Kidney epithelial cell (primary cell): ENCODE measurements at regions not wholly inside any gene's neighbourhood (a gene's known extent, or its start where the extent isn't known, plus 50 kb on each side); places are given as distances from the start of the nearest gene placed in this dataset.
"Not testable (repeated sequence)": the region's sequence is repeated elsewhere in the genome, so short reads cannot be mapped to it uniquely, and the experiment has no call there.

ENCODE experiments used
- DNase-seq: peaks from one replicate; pipeline ENCODE4 v3.0.0-alpha.2; 2010; ENCODE audit warnings: low read depth
- H3K27me3 ChIP-seq: 2 replicates; pipeline ENCODE4 v1.6.0; 2011; ENCODE audit warnings: low read length; ENCODE audit not compliant: control insufficient read depth, insufficient read depth
- H3K36me3 ChIP-seq: 2 replicates; pipeline ENCODE4 v1.5.1; 2011; ENCODE audit warnings: low read length; ENCODE audit not compliant: control insufficient read depth, insufficient read depth
- H3K4me3 ChIP-seq: 2 replicates; pipeline ENCODE4 v1.5.1; 2011; ENCODE audit warnings: low read depth, mild to moderate bottlenecking, control low read depth, low read length
- TF ChIP-seq, protein P1 (sequence below): IDR thresholded peaks from 2 replicates; pipeline ENCODE4 v1.5.1; 2011; ENCODE audit warnings: mild to moderate bottlenecking, moderate library complexity, low read length, control low read depth, inconsistent platforms; ENCODE audit not compliant: insufficient read depth, poor library complexity, severe bottlenecking

DNA sequence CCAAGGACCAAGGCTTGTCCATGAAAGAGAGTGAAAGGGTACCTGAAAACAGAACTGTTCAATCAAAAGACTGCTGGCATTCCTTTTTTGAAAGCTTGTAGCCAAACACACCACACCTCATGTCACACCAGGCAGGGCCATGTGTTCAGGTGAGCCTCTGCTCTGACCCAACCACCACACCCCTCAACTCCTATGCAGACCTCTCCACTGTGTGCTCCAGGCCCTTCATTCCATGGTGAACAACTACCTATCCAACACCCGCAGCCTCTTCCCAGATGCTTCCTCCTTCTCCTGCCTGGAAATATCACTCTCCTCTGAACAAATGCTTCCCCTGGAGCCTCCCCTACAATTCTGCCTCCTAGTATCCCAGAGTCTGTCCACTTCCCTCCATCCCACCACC, 166.6 kb downstream of the AVL9 start:
- Histone ChIP-seq H3K27me3 (no peaks in the 10 kb centered on the region), H3K4me3 (no peak overlapping the region), H3K36me3 (no peaks in the 10 kb centered on the region)
- TF ChIP-seq, protein P1, sequence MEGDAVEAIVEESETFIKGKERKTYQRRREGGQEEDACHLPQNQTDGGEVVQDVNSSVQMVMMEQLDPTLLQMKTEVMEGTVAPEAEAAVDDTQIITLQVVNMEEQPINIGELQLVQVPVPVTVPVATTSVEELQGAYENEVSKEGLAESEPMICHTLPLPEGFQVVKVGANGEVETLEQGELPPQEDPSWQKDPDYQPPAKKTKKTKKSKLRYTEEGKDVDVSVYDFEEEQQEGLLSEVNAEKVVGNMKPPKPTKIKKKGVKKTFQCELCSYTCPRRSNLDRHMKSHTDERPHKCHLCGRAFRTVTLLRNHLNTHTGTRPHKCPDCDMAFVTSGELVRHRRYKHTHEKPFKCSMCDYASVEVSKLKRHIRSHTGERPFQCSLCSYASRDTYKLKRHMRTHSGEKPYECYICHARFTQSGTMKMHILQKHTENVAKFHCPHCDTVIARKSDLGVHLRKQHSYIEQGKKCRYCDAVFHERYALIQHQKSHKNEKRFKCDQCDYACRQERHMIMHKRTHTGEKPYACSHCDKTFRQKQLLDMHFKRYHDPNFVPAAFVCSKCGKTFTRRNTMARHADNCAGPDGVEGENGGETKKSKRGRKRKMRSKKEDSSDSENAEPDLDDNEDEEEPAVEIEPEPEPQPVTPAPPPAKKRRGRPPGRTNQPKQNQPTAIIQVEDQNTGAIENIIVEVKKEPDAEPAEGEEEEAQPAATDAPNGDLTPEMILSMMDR, result no peak
- DNase-seq, result no peak

DNA sequence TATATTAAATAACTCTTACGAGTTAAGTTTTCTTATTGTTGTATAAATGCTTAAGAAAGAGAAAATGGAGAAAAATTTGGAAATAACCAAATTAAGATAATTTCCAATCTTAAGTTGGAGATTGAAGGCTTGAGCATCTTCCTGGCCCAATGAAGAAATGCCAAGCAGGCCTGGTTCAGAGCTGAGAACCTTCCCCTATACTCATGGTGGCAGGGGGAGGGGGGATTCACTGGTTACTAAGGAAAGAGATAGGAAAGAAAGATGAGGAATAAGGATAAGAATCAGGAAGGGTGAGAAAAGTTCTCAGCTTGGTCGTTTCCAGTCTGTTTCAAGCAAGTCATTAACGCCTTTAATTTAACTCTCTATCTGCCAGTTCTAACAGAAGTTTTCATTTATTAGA, 166.2 kb downstream of the AVL9 start:
- Histone ChIP-seq H3K27me3 (no peaks in the 10 kb centered on the region), H3K36me3 (no peaks in the 10 kb centered on the region), H3K4me3 (no peak overlapping the region)
- no peak for DNase-seq
- TF ChIP-seq, protein P1, result no peak

DNA sequence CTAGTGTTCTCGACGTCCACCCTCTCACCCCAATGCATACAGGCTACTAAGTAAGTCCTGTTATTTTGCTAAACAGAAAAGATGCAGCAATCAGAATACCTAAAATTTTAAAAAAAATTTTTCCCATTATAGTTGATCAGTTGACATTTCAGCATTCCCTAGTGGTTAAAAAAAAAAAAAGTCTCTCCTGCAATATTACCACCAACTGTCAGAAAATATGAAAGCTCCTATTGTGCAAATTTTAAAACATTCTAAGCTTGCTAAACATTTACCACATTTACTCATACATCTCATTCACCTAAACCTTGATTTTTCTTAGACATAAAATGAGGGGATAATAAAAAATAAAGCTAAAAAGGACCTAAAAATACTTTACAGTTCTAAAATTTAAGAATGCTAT, 165.6 kb downstream of the AVL9 start:
- Histone ChIP-seq H3K27me3 (no peaks in the 10 kb centered on the region), H3K4me3 (no peak overlapping the region), H3K36me3 (no peaks in the 10 kb centered on the region)
- TF ChIP-seq, protein P1, result no peak
- no peak for DNase-seq

DNA sequence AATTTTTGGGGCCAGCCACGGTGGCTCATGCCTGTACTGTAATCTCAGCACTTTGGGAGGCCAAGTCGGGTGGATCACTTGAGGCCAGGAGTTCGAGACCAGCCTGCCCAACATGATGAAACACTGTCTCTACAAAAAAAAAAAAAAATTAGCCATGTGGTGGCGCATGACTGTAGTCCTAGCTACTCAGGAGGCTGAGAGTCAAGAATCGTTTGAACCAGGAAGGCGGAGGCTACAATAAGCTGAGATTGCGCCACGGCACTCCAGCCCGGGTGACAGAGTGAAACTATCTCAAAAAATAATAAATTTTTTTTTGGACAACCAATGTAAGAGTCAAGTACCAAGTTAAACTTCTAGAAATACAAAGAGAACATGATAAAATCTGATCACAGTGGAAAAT, 164.6 kb downstream of the AVL9 start:
- Histone ChIP-seq H3K4me3 (no peak overlapping the region), H3K27me3 (no peaks in the 10 kb centered on the region), H3K36me3 (no peaks in the 10 kb centered on the region)
- no peak for DNase-seq
- TF ChIP-seq, protein P1, result no peak

DNA sequence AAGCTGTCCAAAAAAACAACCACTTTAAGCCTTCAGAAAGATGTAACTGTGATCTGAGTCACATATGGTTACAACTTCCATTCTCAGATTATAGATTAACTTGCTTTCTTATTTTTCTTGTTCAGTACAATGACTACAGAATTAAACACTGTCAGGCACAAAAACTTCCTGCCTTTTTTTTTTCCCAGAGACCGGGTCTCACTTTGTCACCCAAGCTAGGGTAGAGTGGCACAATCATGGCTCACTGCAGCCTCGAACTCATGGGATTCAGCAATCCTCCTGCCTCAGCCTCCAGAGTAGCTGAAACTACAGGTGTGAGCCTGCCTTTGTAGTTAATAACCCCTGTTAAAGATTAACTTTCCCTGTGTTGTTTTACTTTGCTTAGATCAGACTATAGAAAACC, 163.2 kb downstream of the AVL9 start:
- Histone ChIP-seq H3K36me3 (no peaks in the 10 kb centered on the region), H3K4me3 (no peak overlapping the region), H3K27me3 (no peaks in the 10 kb centered on the region)
- peak; percentile 25 for DNase-seq
- TF ChIP-seq, protein P1, result no peak

DNA sequence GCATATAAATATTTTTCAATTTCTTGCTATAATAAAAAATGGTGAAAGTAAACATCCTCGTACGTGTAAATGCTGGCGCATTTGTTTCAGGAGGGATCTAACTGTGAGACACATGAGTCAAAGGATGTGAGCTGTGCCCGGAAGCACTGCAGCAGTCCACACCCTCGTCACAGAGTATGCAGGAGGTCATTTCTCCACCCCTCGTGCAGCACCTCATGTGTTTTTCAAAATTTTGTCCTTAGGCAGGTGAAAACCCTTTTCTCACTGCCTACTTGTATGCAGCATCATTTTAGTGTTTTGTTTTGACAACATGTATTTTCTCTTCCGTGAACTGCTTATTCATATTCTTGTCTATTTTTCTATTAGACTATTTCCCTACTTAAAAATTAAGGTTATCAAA, 162.7 kb downstream of the AVL9 start:
- Histone ChIP-seq H3K27me3 (no peaks in the 10 kb centered on the region), H3K36me3 (no peaks in the 10 kb centered on the region), H3K4me3 (no peak overlapping the region)
- DNase-seq, result peak; percentile 18
- TF ChIP-seq, protein P1, result no peak

DNA sequence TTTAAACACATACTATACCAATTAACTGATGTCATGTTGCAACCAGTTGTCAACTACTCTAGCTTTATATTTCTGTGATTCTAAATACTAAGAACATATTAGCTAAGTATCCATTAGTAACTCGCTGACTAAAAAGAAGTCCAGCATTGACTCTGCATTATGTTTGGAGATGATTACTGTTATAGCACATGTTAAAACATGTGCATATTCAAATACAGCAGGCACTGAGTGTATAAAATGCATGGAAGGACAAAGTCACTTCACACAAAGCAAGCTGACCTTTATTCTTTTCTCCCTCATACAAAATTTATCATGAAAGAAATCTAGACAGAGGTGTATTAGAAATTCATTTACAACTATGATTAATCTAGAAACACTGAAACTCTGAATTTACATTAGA, 159.3 kb downstream of the AVL9 start:
- H3K36me3 ChIP-seq, H3K4me3 ChIP-seq, DNase-seq, H3K27me3 ChIP-seq: not testable (repeated sequence)

DNA sequence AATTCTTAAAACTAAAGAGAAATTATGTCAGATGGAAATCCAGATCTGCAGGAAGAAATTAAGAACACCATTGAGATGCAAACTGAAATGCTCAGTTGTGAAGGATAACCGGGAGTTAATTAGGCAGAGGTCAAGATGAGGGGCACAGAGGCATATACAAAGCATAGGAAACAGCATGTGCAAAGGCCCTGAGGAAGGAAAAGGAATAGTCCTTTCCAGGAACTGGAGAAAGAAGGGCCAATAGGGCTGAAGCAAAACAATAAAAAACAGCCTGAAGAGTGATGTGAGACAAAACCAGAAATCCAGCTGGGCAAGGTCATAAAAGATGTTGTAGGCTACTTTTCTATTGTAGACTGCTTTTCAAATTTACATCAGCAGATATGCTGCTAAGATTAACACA, 155.1 kb downstream of the AVL9 start:
- DNase-seq, H3K27me3 ChIP-seq, H3K4me3 ChIP-seq, H3K36me3 ChIP-seq: not testable (repeated sequence)
